DMS 273 (cell line): ENCODE measurements at regions not wholly inside any gene's neighbourhood (a gene's known extent, or its start where the extent isn't known, plus 50 kb on each side); places are given as distances from the start of the nearest gene placed in this dataset.

Experiments
- DNase-seq: peaks from one replicate; lab custom pipeline; 2025; ENCODE audit not compliant: unreplicated experiment; lab: John Stamatoyannopoulos, UW

GRCh38 chr15:35657679-35658311, 111.8 kb upstream of the DPH6 start:
- DNase-seq: no peak

DNA sequence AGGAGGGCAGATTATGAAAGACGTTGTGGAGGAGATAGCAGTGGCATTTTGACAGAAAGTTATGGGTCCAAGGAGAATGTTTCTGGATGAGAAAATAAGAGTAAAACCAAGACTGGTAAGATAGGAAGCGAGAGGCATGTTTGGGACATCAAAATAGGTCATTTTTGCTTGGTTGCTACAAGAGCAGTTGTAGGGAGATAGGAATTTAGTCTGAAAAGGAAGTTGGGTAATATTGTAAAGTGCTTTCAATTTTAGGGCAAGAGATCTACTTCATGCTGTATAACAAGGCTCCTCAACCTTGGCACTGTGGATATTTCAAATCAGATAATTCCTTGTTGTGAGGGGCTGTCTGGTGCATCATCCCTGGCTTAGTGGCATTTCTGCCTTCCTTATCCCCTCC, 118.0 kb upstream of the DPH6 start:
- DNase-seq: no peak

DNA sequence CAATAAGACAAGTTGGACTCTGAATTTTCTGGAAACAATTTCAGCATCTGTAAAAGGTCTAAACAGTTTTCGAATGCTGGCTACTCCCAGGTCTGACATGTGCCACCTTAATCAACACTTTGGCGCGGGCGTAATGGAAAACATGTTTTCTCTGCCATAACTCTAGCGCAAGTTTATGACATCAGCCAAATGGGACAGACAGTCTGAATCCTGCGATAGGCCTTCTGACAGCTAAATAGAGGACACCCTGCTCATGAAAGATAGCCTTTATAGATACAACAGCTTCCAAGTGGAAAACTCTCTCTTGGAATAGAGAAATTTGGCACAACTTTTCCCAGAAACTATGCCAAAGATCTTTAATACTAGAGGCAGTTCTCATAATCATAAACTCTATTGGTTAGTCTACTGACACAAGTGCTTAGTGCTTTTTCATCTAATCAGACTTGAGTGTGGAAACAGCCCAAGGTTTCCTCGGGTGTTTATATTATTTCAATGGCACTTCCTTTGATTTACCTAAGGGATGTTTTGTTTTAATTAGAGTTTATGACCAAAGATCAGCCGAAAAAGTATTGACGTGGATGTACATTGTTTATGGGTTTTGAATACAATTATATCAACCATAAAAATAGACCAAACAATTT, 120.1 kb upstream of the DPH6 start:
- DNase-seq: no peak

DNA sequence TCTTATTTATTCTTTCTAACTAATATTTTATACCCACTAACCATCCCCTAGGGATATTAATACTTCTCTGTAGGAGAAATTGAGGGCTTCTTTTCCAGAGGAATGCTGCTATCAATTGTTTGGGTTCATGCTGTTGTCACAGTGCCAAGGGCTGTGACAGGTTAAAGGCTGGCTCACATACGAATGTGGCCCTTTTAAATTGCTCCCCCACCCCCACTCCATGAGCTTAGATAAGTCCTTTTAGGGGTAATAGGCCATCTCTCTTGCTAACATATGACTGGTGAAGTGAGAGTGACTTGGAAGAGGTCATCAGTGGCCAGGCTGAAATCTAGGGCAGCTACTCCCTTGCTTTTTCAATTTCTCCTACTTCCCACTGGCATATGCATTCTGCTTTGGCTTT, 121.9 kb upstream of the DPH6 start:
- no peak for DNase-seq

DNA sequence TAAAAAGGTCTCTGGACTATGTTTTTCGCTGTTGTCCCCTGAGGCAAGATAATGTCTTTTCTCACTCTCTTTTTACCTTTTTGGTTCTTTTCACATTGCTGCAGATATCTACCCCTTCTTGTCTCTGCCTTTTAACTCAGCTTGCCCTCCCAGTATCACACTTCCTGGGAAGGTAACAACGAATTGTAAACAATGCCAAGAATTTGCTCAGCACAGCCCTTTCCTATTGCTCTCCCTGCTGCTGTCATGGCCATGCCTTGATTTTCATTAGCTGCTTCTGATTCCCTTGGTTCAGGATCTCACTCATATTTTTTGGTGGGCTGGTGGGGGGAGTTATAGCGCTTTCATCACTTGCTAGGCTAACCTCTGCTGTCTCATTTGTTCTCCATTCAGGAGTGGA, 123.1 kb upstream of the DPH6 start:
- DNase-seq: no peak

DNA sequence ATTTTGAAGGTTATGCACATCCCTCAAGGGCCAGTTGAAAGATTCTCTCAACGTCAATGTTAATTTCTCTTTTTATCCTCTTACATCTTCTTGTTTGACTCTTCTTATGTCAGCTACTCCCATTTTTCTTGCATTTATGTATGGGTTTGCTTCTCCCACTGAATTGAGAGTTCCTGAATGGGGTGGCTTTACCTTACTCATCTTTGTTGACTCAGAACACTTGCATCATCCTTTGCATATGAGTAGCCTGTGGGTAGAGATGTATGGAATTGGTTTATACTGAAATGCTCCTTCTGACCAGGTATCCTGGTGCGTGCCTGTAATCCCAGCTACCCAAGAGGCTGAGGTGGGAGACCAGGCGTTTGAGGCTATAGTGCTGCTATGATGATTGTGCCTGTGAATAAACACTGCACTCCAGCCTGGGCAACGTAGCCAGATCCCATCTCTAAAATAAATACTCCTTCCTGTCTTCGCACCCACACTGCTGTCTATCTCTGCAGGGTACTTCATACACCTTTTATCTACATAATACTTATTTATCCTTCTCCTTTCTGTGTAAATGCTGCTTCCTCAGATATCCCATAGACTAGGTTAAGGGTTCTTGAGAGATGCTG, 123.6 kb upstream of the DPH6 start:
- DNase-seq: no peak

- no peak for DNase-seq
Measured at GRCh38 chr15:35671197-35671596, 125.2 kb upstream of the DPH6 start.

- no peak for DNase-seq
Measured at GRCh38 chr15:35671981-35672380, 126.0 kb upstream of the DPH6 start.

- DNase-seq: no peak
Measured at GRCh38 chr15:35673093-35673684, 127.2 kb upstream of the DPH6 start.

DNA sequence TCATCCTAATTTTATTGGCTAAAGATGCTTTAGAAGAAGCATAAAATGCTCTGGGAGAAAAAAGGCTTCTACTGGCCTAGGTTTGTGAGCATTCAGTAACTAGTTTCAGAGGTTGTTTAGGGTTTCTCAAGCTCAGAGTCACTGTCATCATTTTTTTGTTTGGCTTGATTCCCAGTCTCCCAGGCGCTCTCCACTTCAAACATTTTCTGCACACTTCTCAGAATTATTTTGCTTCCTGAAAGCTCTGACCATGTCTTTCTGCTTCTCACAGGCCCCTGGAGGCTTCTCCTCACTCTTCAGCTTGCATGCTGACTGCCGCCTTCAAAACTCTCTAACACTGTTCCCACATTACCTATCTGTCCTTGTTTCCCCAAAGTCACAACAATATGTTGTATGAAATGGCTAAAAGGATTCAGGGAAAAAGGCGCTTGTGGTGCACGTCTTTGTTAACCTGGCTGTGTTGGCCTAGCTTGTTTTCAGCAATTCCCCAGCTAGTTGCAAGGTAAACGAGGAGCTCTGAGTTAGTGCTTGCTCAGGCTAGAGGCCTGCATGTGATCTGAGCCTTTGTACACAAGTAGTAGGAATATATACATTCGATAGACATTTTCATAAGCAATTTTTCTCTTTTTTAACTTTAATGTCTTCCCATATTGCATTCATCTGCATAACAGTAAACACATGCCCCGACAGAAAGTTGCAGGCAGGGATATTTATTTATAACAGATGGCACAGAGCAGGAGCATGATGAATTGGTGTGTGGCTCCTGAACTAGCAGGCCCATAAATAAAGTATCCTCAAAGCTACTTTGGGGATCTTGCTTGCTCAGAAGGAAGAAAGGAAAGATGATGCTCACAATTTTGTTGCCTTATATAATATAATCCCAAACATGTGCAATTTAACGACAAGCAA, 129.2 kb upstream of the DPH6 start:
- DNase-seq: peak; percentile 47

- no peak for DNase-seq
Measured at GRCh38 chr15:35678774-35679173, 132.8 kb upstream of the DPH6 start.

DNA sequence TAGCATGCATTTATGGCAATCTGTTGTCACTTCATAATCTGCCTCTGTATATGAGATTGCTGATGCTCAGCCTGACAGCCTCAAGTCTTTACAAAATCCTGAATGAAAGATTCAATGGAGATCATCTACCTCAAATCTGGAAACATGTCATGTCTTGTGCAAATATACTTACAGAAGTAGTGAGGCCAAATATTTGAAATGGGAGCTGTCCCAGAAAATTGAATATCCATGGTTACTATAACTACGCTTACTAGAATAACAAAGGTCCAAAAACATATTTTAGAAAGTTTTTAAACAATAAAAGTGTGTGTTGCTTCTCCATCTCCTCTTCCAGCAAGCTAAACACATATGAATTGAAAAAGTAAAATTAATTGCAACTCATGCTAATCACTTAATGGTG, 133.2 kb upstream of the DPH6 start:
- no peak for DNase-seq

DNA sequence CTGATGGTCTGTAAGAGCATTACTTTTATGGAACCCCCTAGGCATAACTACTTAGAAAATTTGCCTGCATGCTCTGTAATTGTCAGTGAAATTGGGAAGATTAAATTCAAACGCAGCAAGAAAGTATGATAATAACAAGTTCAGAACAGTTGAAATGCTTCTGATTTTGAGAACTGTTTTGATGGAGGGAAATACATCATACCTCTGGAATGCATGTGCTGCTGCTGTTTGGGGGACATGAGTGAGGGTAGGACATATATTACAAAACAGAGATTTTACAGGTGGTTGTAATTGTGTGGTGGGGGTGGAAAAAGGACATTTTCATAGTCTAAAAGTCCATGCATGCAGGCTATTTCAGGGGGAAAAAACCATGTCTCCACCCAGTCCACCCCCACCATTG, 135.0 kb upstream of the DPH6 start:
- DNase-seq: no peak

GRCh38 chr15:35686347-35686746, 140.4 kb upstream of the DPH6 start:
- DNase-seq: no peak

- DNase-seq: no peak
Measured at GRCh38 chr15:35689266-35689665, 143.3 kb upstream of the DPH6 start.

DNA sequence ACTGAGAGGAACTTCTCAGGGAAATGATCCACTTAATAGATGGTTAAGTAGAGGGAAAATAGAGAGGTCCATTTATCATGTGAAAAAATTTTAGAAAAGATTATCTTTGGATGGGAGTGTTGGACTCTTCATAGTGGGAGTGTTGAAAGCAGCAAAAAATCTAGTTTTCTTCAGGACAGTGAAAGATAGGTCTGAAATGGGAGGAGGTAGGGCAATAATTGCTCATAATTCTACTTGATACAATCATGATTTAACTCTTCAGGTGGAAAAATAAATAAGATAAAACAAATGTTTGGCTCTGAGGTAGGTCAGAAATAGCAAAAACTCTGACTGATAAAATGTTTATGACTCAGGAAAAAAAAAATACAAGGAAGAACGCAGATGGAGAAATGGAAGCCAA, 144.1 kb upstream of the DPH6 start:
- DNase-seq: no peak

- DNase-seq: no peak
Measured at GRCh38 chr15:35690698-35691116, 144.7 kb upstream of the DPH6 start.

- DNase-seq: no peak
Measured at GRCh38 chr15:35691173-35691761, 145.3 kb upstream of the DPH6 start.

DNA sequence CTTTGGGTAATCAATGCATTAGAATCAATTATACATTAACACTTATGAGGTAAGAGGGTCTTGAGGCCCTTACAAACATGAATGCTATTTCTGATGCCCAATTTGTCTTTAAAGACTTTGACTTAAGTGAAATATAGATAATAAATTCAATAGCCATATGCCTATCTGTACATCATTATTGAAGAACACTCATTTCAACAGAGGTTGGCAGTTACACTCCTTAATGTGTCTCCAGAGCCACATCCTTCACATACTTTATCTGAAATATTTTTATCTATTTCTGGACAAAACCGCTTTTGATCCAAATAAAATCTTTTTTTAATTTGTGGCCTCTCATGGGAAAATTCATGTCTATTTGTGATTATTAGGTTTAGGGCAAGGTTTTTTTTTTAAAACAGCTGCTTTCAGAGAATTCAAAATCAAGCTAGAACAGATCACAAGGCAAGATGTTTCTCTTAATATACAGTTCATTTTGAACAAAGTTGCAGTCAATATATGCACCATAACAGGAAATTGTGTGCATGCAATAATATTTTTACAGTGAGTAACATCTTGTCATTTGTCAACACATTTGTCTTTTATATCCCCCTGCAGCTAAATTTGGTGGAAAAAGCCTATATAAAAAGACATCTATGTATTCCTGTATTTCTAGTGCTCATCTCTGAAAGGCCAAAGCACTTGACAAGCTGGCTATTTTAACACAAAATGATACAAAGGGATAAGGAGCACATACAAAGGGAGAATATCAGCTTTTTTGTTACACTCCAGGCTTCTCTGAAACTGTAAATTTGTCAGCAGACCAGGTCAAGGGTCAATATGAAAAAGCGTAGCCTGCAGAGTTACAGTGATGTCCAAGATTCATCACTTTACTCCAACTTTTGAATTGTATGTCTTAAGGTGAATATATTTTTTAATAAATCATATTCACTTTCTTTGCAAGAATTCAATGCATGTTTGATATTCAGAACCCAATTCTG, 146.2 kb upstream of the DPH6 start:
- DNase-seq: no peak

DNA sequence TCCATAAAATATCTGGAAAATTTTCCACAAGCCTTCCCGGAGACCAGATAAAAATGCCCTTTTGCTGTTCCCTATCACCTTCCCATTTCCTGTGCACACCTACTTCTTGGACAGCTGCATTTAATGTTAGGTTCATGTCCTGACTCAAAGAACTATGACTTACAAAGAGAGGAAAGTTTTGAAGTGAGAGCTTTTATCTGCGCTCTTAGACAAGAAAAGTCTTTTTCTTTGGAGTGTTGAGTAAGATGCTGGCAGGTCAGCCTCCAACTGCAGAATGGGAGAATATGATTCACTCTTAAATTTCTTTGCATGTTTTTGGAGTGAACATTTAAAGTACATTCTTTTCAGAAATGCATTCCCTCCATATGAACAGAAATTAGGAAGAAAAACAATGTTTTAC, 147.3 kb upstream of the DPH6 start:
- DNase-seq: no peak
